NOMO-1 (cell line): ENCODE measurements at regions not wholly inside any gene's neighbourhood (a gene's known extent, or its start where the extent isn't known, plus 50 kb on each side); places are given as distances from the start of the nearest gene placed in this dataset.

Experiments used
- DNase-seq, 2 experiments: peaks; one replicate each; lab custom pipeline; 2025; ENCODE audit not compliant: unreplicated experiment in 2 of 2; lab: John Stamatoyannopoulos, UW

- DNase-seq: no peak
These were observed 50.2 kb upstream of the LRP8 start for GRCh38 chr1:53378061-53378460.

GRCh38 chr1:53378932-53379661 is 51.2 kb upstream of the LRP8 start:
- no peak for DNase-seq

GRCh38 chr1:53379662-53380002 is 51.8 kb upstream of the LRP8 start:
- DNase-seq: no peak

GRCh38 chr1:53380296-53380695 is 52.4 kb upstream of the LRP8 start:
- DNase-seq: no peak

- DNase-seq: no peak
These were observed 54.0 kb upstream of the LRP8 start for GRCh38 chr1:53381790-53382401.

- DNase-seq: no peak
These were observed 55.4 kb upstream of the LRP8 start for GRCh38 chr1:53383136-53383870.

GRCh38 chr1:53384796-53385195 is 56.9 kb upstream of the LRP8 start:
- DNase-seq: no peak

- DNase-seq: no peak
These were observed 57.7 kb upstream of the LRP8 start for GRCh38 chr1:53385276-53386225.

GRCh38 chr1:53388963-53389362 is 61.1 kb upstream of the LRP8 start:
- no peak for DNase-seq

GRCh38 chr1:53390261-53390660 is 62.4 kb upstream of the LRP8 start:
- DNase-seq: peak; percentile 73 to 81

- DNase-seq: no peak
These were observed 62.9 kb upstream of the LRP8 start for GRCh38 chr1:53390736-53391135.

- DNase-seq: no peak
These were observed 63.4 kb upstream of the LRP8 start for GRCh38 chr1:53391296-53391695.

- no peak for DNase-seq
These were observed 64.1 kb upstream of the LRP8 start for GRCh38 chr1:53391982-53392381.

- DNase-seq: no peak
These were observed 64.6 kb upstream of the LRP8 start for GRCh38 chr1:53392460-53392859.

GRCh38 chr1:53393325-53393792 is 65.5 kb upstream of the LRP8 start:
- peak; percentile 4 to 13 for DNase-seq

GRCh38 chr1:53394306-53394705 is 64.9 kb upstream of the DMRTB1 start:
- DNase-seq: no peak

GRCh38 chr1:53395671-53396215 is 63.5 kb upstream of the DMRTB1 start:
- DNase-seq: no peak

- DNase-seq: no peak
These were observed 62.5 kb upstream of the DMRTB1 start for GRCh38 chr1:53396573-53397268.

- DNase-seq: no peak
These were observed 61.1 kb upstream of the DMRTB1 start for GRCh38 chr1:53398091-53398490.
